ENCODE measurements at regions not wholly inside any gene's neighbourhood (a gene's known extent, or its start where the extent isn't known, plus 50 kb on each side); places are given as distances from the start of the nearest gene placed in this dataset.

GRCh38 chr14:65824978-65825299 lies 412.4 kb downstream of the FUT8 start:
- no peak overlapping the region for H3K4me3 ChIP-seq
- H3K9me3 ChIP-seq, result no peaks in the 10 kb centered on the region
- no peak for TF ChIP-seq POLR2A (IDR thresholded peaks at IDR 0.05)
- no peak for TF ChIP-seq CTCF (IDR thresholded peaks at IDR 0.05)
- no peaks in the 10 kb centered on the region for H3K4me1 ChIP-seq
- no peaks in the 10 kb centered on the region for H3K36me3 ChIP-seq
- H3K27me3 ChIP-seq, result no peaks in the 10 kb centered on the region
- DNase-seq, result no peak
- H3K27ac ChIP-seq, result no peak overlapping the region
- intact Hi-C loops (cut with DNase I; ENCODE audit: low total_unique reads), result loop anchor here (10.0 kb wide), 2 partner anchors 410 to 660 kb away; partner anchors contain the start of gene FUT8

- intact Hi-C loops (cut with DNase I; ENCODE audit: low total_unique reads), result loop anchor here (10.0 kb wide), 2 partner anchors 412 to 662 kb away; partner anchors contain the start of gene FUT8
- TF ChIP-seq POLR2A (IDR thresholded peaks at IDR 0.05) (no peak), CTCF (IDR thresholded peaks at IDR 0.05) (no peak)
- no peak overlapping the region for H3K4me3 ChIP-seq
- no peaks in the 10 kb centered on the region for H3K4me1 ChIP-seq
- no peak for DNase-seq
- H3K27ac ChIP-seq, result no peak overlapping the region
- H3K27me3 ChIP-seq, result no peaks in the 10 kb centered on the region
- no peaks in the 10 kb centered on the region for H3K9me3 ChIP-seq
- no peaks in the 10 kb centered on the region for H3K36me3 ChIP-seq
These were observed 414.4 kb downstream of the FUT8 start for GRCh38 chr14:65826946-65827345.

- Histone ChIP-seq H3K27ac (no peak overlapping the region), H3K27me3 (no peaks in the 10 kb centered on the region), H3K9me3 (no peaks in the 10 kb centered on the region), H3K4me1 (no peaks in the 10 kb centered on the region), H3K36me3 (no peaks in the 10 kb centered on the region), H3K4me3 (no peak overlapping the region)
- TF ChIP-seq POLR2A (IDR thresholded peaks at IDR 0.05) (no peak), CTCF (IDR thresholded peaks at IDR 0.05) (no peak)
- DNase-seq, result no peak
- intact Hi-C loops (cut with DNase I; ENCODE audit: low total_unique reads), result loop anchor here (10.0 kb wide), 2 partner anchors 413 to 663 kb away; partner anchors contain the start of gene FUT8
These were observed 415.0 kb downstream of the FUT8 start for GRCh38 chr14:65827520-65827919.

- no peak overlapping the region for H3K4me3 ChIP-seq
- no peaks in the 10 kb centered on the region for H3K9me3 ChIP-seq
- no peaks in the 10 kb centered on the region for H3K36me3 ChIP-seq
- H3K27ac ChIP-seq, result no peak overlapping the region
- H3K4me1 ChIP-seq, result no peaks in the 10 kb centered on the region
- no peak for DNase-seq
- intact Hi-C loops (cut with DNase I; ENCODE audit: low total_unique reads), result loop anchor here (10.0 kb wide), 2 partner anchors 414 to 664 kb away; partner anchors contain the start of gene FUT8
- TF ChIP-seq CTCF (IDR thresholded peaks at IDR 0.05), result no peak
- H3K27me3 ChIP-seq, result no peaks in the 10 kb centered on the region
These were observed 415.9 kb downstream of the FUT8 start for GRCh38 chr14:65828396-65828795.

GRCh38 chr14:65832431-65833266 lies 420.1 kb downstream of the FUT8 start:
- Histone ChIP-seq H3K9me3 (no peaks in the 10 kb centered on the region), H3K27me3 (no peaks in the 10 kb centered on the region), H3K36me3 (no peaks in the 10 kb centered on the region), H3K27ac (no peak overlapping the region), H3K4me3 (no peak overlapping the region), H3K4me1 (no peaks in the 10 kb centered on the region)
- intact Hi-C loops (cut with DNase I; ENCODE audit: low total_unique reads), result no loop called here
- TF ChIP-seq CTCF (IDR thresholded peaks at IDR 0.05) (no peak), POLR2A (IDR thresholded peaks at IDR 0.05) (no peak)
- DNase-seq, result no peak

Measured in uterus (tissue), 3 donors.